Right lobe of liver (tissue), 4 donors: ENCODE measurements at regions not wholly inside any gene's neighbourhood (a gene's known extent, or its start where the extent isn't known, plus 50 kb on each side); places are given as distances from the start of the nearest gene placed in this dataset.

Experiments used
- POLR2A ChIP-seq: fragments of 450-650 bp; IDR thresholded peaks from one replicate; pipeline ENCODE4 v1.6.1; 2017; ENCODE audit warnings: antibody characterized with exemption, mild to moderate bottlenecking
- TF ChIP-seq, protein P1 (sequence below), 4 donors: fragments of 200-600 bp in 3 of 4; fragments of 450-650 bp in 1 of 4; IDR thresholded peaks; one replicate each; pipeline versions ENCODE4 v1.5.1 to v1.8.0; 2016 to 2022; ENCODE audit warnings: antibody characterized with exemption in 4 of 4, mild to moderate bottlenecking in 2 of 4
- donor health status: DM: no; HTN: no; CAD: no.
- donor health status: DM: no; HTN: no; CAD: no.
- donor health status: DM: no; HTN: yes; CAD: no.

DNA sequence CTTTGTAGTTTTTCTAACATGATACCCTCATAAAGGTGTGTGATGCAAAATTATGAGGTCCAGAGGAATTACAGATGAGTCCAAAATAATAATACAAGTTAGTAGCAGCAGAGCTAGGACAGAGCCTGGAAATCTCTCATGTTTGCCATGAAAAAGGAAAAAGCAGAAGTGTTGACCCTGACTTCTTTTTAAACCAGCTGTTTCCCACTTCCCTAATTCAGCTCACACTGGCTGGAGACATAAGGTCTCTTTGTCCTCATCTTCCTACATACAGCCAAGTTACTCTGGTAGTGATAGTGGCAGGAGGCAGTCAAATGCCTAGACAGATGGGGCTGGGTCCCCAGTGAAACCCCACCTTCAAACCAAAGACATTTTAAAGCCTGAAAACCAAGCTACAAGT lies 269.2 kb downstream of the C7orf25 start:
- no peak for TF ChIP-seq POLR2A
- TF ChIP-seq, protein P1, sequence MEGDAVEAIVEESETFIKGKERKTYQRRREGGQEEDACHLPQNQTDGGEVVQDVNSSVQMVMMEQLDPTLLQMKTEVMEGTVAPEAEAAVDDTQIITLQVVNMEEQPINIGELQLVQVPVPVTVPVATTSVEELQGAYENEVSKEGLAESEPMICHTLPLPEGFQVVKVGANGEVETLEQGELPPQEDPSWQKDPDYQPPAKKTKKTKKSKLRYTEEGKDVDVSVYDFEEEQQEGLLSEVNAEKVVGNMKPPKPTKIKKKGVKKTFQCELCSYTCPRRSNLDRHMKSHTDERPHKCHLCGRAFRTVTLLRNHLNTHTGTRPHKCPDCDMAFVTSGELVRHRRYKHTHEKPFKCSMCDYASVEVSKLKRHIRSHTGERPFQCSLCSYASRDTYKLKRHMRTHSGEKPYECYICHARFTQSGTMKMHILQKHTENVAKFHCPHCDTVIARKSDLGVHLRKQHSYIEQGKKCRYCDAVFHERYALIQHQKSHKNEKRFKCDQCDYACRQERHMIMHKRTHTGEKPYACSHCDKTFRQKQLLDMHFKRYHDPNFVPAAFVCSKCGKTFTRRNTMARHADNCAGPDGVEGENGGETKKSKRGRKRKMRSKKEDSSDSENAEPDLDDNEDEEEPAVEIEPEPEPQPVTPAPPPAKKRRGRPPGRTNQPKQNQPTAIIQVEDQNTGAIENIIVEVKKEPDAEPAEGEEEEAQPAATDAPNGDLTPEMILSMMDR (IDR thresholded peaks at IDR 0.05): no peak
